Natural killer cell (primary cell): ENCODE measurements at regions not wholly inside any gene's neighbourhood (a gene's known extent, or its start where the extent isn't known, plus 50 kb on each side); places are given as distances from the start of the nearest gene placed in this dataset.
A peak's percentile ranks its signal among the peaks of the same experiment; 100 is the strongest.

Source experiments
- ATAC-seq, 3 donors: fragments of 150-1000 bp in 2 of 3; fragments of 200-7000 bp in 1 of 3; cut with Tn5 transposase; 1 replicate in 1 of 3; 2 replicates in 2 of 3; pipeline ENCODE4 v1.10.0; 2021; ENCODE audit warnings: mild to moderate bottlenecking in 2 of 3, moderate library complexity in 2 of 3
- DNase-seq, 2 donors: peaks; one replicate each; pipeline versions ENCODE4 v3.0.0 to v3.0.0-alpha.2; 2013 to 2021; ENCODE audit warnings: mixed read lengths in 1 of 2
- H3K27ac ChIP-seq: one replicate; pipeline ENCODE4 v1.5.1; 2013; ENCODE audit warnings: mild to moderate bottlenecking, low read length
- H3K27me3 ChIP-seq: one replicate; pipeline ENCODE4 v1.6.1; 2013; ENCODE audit warnings: low read length; ENCODE audit not compliant: control insufficient read depth, insufficient read depth
- H3K36me3 ChIP-seq: one replicate; pipeline ENCODE4 v1.6.1; 2013; ENCODE audit warnings: low read length; ENCODE audit not compliant: control insufficient read depth, insufficient read depth
- H3K4me1 ChIP-seq: one replicate; pipeline ENCODE4 v1.6.1; 2013; ENCODE audit warnings: low read length; ENCODE audit not compliant: control insufficient read depth, insufficient read depth
- H3K4me3 ChIP-seq: one replicate; pipeline ENCODE4 v1.5.1; 2013; ENCODE audit warnings: low read length
- H3K9me3 ChIP-seq: one replicate; pipeline ENCODE4 v1.6.1; 2013; ENCODE audit warnings: low read length; ENCODE audit not compliant: control insufficient read depth, insufficient read depth
- H3K27ac Mint-ChIP-seq, 2 donors: one replicate each; pipeline ENCODE4 v1.8.0; 2022; ENCODE audit warnings: mild to moderate bottlenecking in 2 of 2, mixed read lengths in 2 of 2, moderate library complexity in 1 of 2
- H3K27me3 Mint-ChIP-seq, 2 donors: one replicate each; pipeline ENCODE4 v1.8.0; 2022; ENCODE audit warnings: low read depth in 2 of 2, mixed read lengths in 2 of 2
- H3K36me3 Mint-ChIP-seq: one replicate; pipeline ENCODE4 v1.8.0; 2022; ENCODE audit warnings: mixed read lengths
- H3K4me1 Mint-ChIP-seq, 2 donors: one replicate each; pipeline ENCODE4 v1.8.0; 2022; ENCODE audit warnings: mixed read lengths in 2 of 2
- H3K4me3 Mint-ChIP-seq: one replicate; pipeline ENCODE4 v1.8.0; 2022; ENCODE audit warnings: mild to moderate bottlenecking, moderate library complexity, mixed read lengths
- H3K9me3 Mint-ChIP-seq, 2 donors: one replicate each; pipeline ENCODE4 v1.8.0; 2022; ENCODE audit warnings: mixed read lengths in 2 of 2
- WGBS: methylation state at CpG from one replicate; pipeline ENCODE4 v1.1.7; 2013; ENCODE audit warnings: missing lambda C conversion rate; ENCODE audit not compliant: insufficient coverage; 5-methylcytosine and 5-hydroxymethylcytosine counted together
- intact Hi-C: fragments of 100-400 bp; cut with micrococcal nuclease; formaldehyde crosslinking; loops from one replicate; pipeline ENCODE4 v1.14.2; 2022
- TF ChIP-seq, protein P1 (sequence below): fragments of 200-600 bp; IDR thresholded peaks from one replicate; pipeline ENCODE4 v1.8.0; 2022; ENCODE audit warnings: antibody characterized with exemption

GRCh38 chr12:68402422-68402821, 70.3 kb upstream of the MDM1 start:
- H3K4me3 ChIP-seq = no peak overlapping the region
- no peaks in the 10 kb centered on the region for H3K27me3 Mint-ChIP-seq
- TF ChIP-seq, protein P1, sequence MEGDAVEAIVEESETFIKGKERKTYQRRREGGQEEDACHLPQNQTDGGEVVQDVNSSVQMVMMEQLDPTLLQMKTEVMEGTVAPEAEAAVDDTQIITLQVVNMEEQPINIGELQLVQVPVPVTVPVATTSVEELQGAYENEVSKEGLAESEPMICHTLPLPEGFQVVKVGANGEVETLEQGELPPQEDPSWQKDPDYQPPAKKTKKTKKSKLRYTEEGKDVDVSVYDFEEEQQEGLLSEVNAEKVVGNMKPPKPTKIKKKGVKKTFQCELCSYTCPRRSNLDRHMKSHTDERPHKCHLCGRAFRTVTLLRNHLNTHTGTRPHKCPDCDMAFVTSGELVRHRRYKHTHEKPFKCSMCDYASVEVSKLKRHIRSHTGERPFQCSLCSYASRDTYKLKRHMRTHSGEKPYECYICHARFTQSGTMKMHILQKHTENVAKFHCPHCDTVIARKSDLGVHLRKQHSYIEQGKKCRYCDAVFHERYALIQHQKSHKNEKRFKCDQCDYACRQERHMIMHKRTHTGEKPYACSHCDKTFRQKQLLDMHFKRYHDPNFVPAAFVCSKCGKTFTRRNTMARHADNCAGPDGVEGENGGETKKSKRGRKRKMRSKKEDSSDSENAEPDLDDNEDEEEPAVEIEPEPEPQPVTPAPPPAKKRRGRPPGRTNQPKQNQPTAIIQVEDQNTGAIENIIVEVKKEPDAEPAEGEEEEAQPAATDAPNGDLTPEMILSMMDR = no peak
- peaks cover 16% of the 10 kb centered on the region for H3K4me1 ChIP-seq
- H3K9me3 Mint-ChIP-seq = no peaks in the 10 kb centered on the region
- H3K9me3 ChIP-seq = no peaks in the 10 kb centered on the region
- ATAC-seq (no peak), DNase-seq (no peak)
- no peaks in the 10 kb centered on the region for H3K36me3 ChIP-seq
- H3K4me1 Mint-ChIP-seq = peaks cover 49 to 50% of the 10 kb centered on the region in 2 donors
- H3K27ac ChIP-seq = no peak overlapping the region
- intact Hi-C loops = no loop called here
- 98% methylated on average over 2 of the region's 2 CpGs for WGBS
- no peak overlapping the region for H3K27ac Mint-ChIP-seq
- H3K27me3 ChIP-seq = no peaks in the 10 kb centered on the region
- no peak overlapping the region for H3K4me3 Mint-ChIP-seq
- H3K36me3 Mint-ChIP-seq = no peaks in the 10 kb centered on the region

GRCh38 chr12:68403296-68403695, 71.1 kb upstream of the MDM1 start:
- Histone ChIP-seq H3K4me1 (peaks cover 11% of the 10 kb centered on the region), H3K27ac (no peak overlapping the region), H3K9me3 (no peaks in the 10 kb centered on the region), H3K36me3 (no peaks in the 10 kb centered on the region), H3K4me3 (no peak overlapping the region), H3K27me3 (no peaks in the 10 kb centered on the region)
- no peak for ATAC-seq
- Mint-ChIP-seq H3K4me3 (no peak overlapping the region), H3K27me3 (no peaks in the 10 kb centered on the region), H3K27ac (peak overlapping the region in 1 of 2 donors; percentile 6), H3K9me3 (no peaks in the 10 kb centered on the region), H3K36me3 (no peaks in the 10 kb centered on the region), H3K4me1 (peaks cover 44 to 45% of the 10 kb centered on the region in 2 donors)
- TF ChIP-seq, protein P1 = no peak
- no peak for DNase-seq
- WGBS = 33% methylated on average over 1 of the region's 1 CpG
- intact Hi-C loops = no loop called here

DNA sequence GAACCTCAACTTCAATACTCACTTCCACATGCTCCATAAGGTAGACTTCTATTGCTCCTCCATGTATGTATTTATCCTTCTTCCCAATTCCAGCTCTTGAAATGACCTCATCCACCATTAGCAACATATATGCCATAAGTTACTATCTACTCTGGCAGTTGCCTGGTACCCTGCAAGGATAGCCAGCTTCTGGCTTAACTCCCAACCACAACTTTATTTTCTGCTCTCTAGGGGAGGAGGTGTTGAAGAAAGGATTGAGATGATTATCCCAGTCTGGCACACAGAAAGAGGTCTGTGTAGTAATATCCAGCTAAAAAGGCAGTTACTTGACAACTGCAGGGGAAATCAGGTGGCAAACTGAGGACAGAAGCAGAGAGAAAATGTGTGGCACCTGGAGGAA, 71.5 kb upstream of the MDM1 start:
- intact Hi-C loops = no loop called here
- H3K27me3 ChIP-seq = no peaks in the 10 kb centered on the region
- H3K4me3 Mint-ChIP-seq = no peak overlapping the region
- H3K4me3 ChIP-seq = no peak overlapping the region
- H3K27me3 Mint-ChIP-seq = no peaks in the 10 kb centered on the region
- TF ChIP-seq, protein P1 = no peak
- peaks cover 44 to 45% of the 10 kb centered on the region in 2 donors for H3K4me1 Mint-ChIP-seq
- H3K9me3 ChIP-seq = no peaks in the 10 kb centered on the region
- H3K36me3 ChIP-seq = no peaks in the 10 kb centered on the region
- H3K9me3 Mint-ChIP-seq = no peaks in the 10 kb centered on the region
- H3K27ac Mint-ChIP-seq = peak overlapping the region in 1 of 2 donors; percentile 6
- H3K4me1 ChIP-seq = peaks cover 11% of the 10 kb centered on the region
- no peak overlapping the region for H3K27ac ChIP-seq
- DNase-seq (no peak), ATAC-seq (no peak)
- H3K36me3 Mint-ChIP-seq = no peaks in the 10 kb centered on the region

GRCh38 chr12:68405343-68405781, 73.2 kb upstream of the MDM1 start:
- TF ChIP-seq, protein P1 = no peak
- DNase-seq (no peak), ATAC-seq (no peak)
- H3K4me3 ChIP-seq = no peak overlapping the region
- H3K27me3 ChIP-seq = no peaks in the 10 kb centered on the region
- no peak overlapping the region for H3K27ac ChIP-seq
- H3K9me3 ChIP-seq = no peaks in the 10 kb centered on the region
- no peaks in the 10 kb centered on the region for H3K36me3 ChIP-seq
- peaks cover 32 to 37% of the 10 kb centered on the region in 2 donors for H3K4me1 Mint-ChIP-seq
- H3K9me3 Mint-ChIP-seq = no peaks in the 10 kb centered on the region
- H3K27ac Mint-ChIP-seq = no peak overlapping the region
- H3K4me1 ChIP-seq = peaks cover 11% of the 10 kb centered on the region
- no peaks in the 10 kb centered on the region for H3K27me3 Mint-ChIP-seq
- H3K4me3 Mint-ChIP-seq = no peak overlapping the region
- H3K36me3 Mint-ChIP-seq = no peaks in the 10 kb centered on the region
- intact Hi-C loops = no loop called here
